Naive thymus-derived CD4-positive, alpha-beta T cell (primary cell): ENCODE measurements at regions not wholly inside any gene's neighbourhood (a gene's known extent, or its start where the extent isn't known, plus 50 kb on each side); places are given as distances from the start of the nearest gene placed in this dataset.

Experiments used
- ATAC-seq: fragments of 150-1000 bp; cut with Tn5 transposase; 2 replicates; pipeline ENCODE4 v1.10.0; 2021; ENCODE audit warnings: mild to moderate bottlenecking, moderate library complexity
- CTCF ChIA-PET: fragments of 350-600 bp; sonication (Branson Sonifier 250); formaldehyde crosslinking; loops from one replicate; lab custom pipeline; 2021; ENCODE audit warnings: antibody characterized with exemption; lab: Charles Lee
- POLR2A ChIA-PET: fragments of 350-600 bp; sonication (Branson Sonifier 250); formaldehyde crosslinking; loops from one replicate; lab custom pipeline; 2021; ENCODE audit warnings: antibody characterized with exemption, inconsistent platforms; lab: Charles Lee
- DNase-seq, 9 donors: peaks; one replicate each; pipeline versions ENCODE4 v3.0.0 to v3.0.0-alpha.2; 2020 to 2022; ENCODE audit warnings: mixed read lengths in 1 of 9
- H3K27ac ChIP-seq: one replicate; pipeline ENCODE4 v1.7.0; 2013; ENCODE audit warnings: mild to moderate bottlenecking, low read depth, low read length, moderate library complexity
- H3K27me3 ChIP-seq, 2 donors: one replicate each; pipeline ENCODE4 v1.7.0; 2013; ENCODE audit warnings: low read length in 2 of 2, mild to moderate bottlenecking in 2 of 2, moderate library complexity in 2 of 2; ENCODE audit not compliant: control insufficient read depth in 2 of 2, insufficient read depth in 2 of 2
- H3K36me3 ChIP-seq, 3 experiments: 1 replicate in 2 of 3; 2 replicates in 1 of 3; pipeline ENCODE4 v1.7.0; 2013; ENCODE audit warnings: low read length in 3 of 3, mild to moderate bottlenecking in 3 of 3, moderate library complexity in 1 of 3; ENCODE audit not compliant: insufficient read depth in 3 of 3, control insufficient read depth in 2 of 3
- H3K4me1 ChIP-seq, 2 donors: one replicate each; pipeline ENCODE4 v1.7.0; 2013; ENCODE audit warnings: low read length in 2 of 2, mild to moderate bottlenecking in 2 of 2, moderate library complexity in 1 of 2; ENCODE audit not compliant: control insufficient read depth in 2 of 2, insufficient read depth in 2 of 2
- H3K4me3 ChIP-seq: 2 replicates; pipeline ENCODE4 v1.7.0; 2013; ENCODE audit warnings: mild to moderate bottlenecking, low read length
- H3K9me3 ChIP-seq, 3 experiments: 1 replicate in 2 of 3; 2 replicates in 1 of 3; pipeline ENCODE4 v1.7.0; 2013; ENCODE audit warnings: low read length in 3 of 3; ENCODE audit not compliant: control insufficient read depth in 2 of 3
- H3K27ac Mint-ChIP-seq, 9 donors: one replicate each; pipeline ENCODE4 v1.8.0; 2020 to 2022; ENCODE audit warnings: mixed read lengths in 9 of 9, mild to moderate bottlenecking in 8 of 9, moderate library complexity in 5 of 9, inconsistent platforms in 2 of 9
- H3K27me3 Mint-ChIP-seq, 5 donors: one replicate each; pipeline ENCODE4 v1.8.0; 2021 to 2022; ENCODE audit warnings: mixed read lengths in 5 of 5, mild to moderate bottlenecking in 1 of 5
- H3K36me3 Mint-ChIP-seq, 5 donors: one replicate each; pipeline ENCODE4 v1.8.0; 2020 to 2022; ENCODE audit warnings: mixed read lengths in 5 of 5, mild to moderate bottlenecking in 3 of 5, inconsistent platforms in 1 of 5
- H3K4me1 Mint-ChIP-seq, 7 donors: one replicate each; pipeline ENCODE4 v1.8.0; 2020 to 2022; ENCODE audit warnings: mixed read lengths in 7 of 7, mild to moderate bottlenecking in 3 of 7, inconsistent platforms in 1 of 7
- H3K4me3 Mint-ChIP-seq, 10 donors: one replicate each; pipeline ENCODE4 v1.8.0; 2020 to 2022; ENCODE audit warnings: mild to moderate bottlenecking in 10 of 10, mixed read lengths in 10 of 10, moderate library complexity in 6 of 10, inconsistent platforms in 2 of 10
- H3K9me3 Mint-ChIP-seq, 11 donors: one replicate each; pipeline ENCODE4 v1.8.0; 2020 to 2022; ENCODE audit warnings: mixed read lengths in 11 of 11, mild to moderate bottlenecking in 4 of 11, inconsistent platforms in 1 of 11, moderate library complexity in 1 of 11
- intact Hi-C, 2 donors: fragments of 100-400 bp; cut with micrococcal nuclease; formaldehyde crosslinking; loops; one replicate each; pipeline ENCODE4 v1.15.1; 2023

- POLR2A ChIA-PET, result no interaction called here
- Mint-ChIP-seq H3K4me1 (no peaks in the 10 kb centered on the region), H3K4me3 (no peak overlapping the region), H3K27ac (no peak overlapping the region), H3K9me3 (peaks cover 0 to 21% (median 4%) of the 10 kb centered on the region in 11 donors), H3K36me3 (no peaks in the 10 kb centered on the region), H3K27me3 (peaks cover 0 to 4% (median 0%) of the 10 kb centered on the region in 5 donors)
- Histone ChIP-seq H3K36me3 (no peaks in the 10 kb centered on the region), H3K4me1 (no peaks in the 10 kb centered on the region), H3K27me3 (no peaks in the 10 kb centered on the region), H3K27ac (no peak overlapping the region), H3K9me3 (no peaks in the 10 kb centered on the region), H3K4me3 (no peak overlapping the region)
- ATAC-seq, result no peak
- CTCF ChIA-PET, result no interaction called here
- intact Hi-C loops, result no loop called here
- no peak for DNase-seq
Observed at GRCh38 chr6:24016286-24016685, 109.7 kb upstream of the NRSN1 start.

- no peaks in the 10 kb centered on the region for H3K4me1 Mint-ChIP-seq
- Histone ChIP-seq H3K4me1 (no peaks in the 10 kb centered on the region), H3K9me3 (no peaks in the 10 kb centered on the region), H3K27ac (no peak overlapping the region), H3K4me3 (no peak overlapping the region), H3K27me3 (no peaks in the 10 kb centered on the region), H3K36me3 (no peaks in the 10 kb centered on the region)
- POLR2A ChIA-PET, result interaction anchor here (0.6 kb wide), 1 partner anchor 1619 kb away, joined by 3 read pairs; no protein-coding TSS in a partner anchor
- no peak overlapping the region for H3K27ac Mint-ChIP-seq
- no peak overlapping the region for H3K4me3 Mint-ChIP-seq
- H3K36me3 Mint-ChIP-seq, result no peaks in the 10 kb centered on the region
- DNase-seq (no peak), ATAC-seq (no peak)
- H3K9me3 Mint-ChIP-seq, result peaks cover 0 to 21% (median 4%) of the 10 kb centered on the region in 11 donors
- CTCF ChIA-PET, result no interaction called here
- H3K27me3 Mint-ChIP-seq, result peaks cover 0 to 4% (median 0%) of the 10 kb centered on the region in 5 donors
- intact Hi-C loops, result no loop called here
Observed at GRCh38 chr6:24016857-24017256, 109.2 kb upstream of the NRSN1 start.

DNA sequence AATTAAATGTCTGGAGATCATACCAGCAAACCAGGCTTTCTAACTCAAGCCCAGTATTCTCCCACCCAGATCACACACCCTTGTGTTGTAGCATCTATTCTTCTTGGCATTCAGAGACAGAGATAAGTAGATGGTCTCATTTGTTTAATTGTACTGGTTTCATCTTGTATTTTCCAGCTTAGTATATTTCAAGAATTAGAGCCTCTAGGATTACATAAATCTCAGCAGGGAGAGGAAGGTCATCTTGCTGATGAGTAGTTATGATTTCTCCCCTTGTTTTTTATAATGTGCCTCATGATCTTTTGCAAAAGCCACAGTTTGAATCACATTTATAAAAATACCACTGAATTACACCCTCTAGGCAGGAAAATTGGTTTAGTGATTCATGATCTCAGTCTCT is 106.6 kb upstream of the NRSN1 start:
- Histone ChIP-seq H3K4me1 (no peaks in the 10 kb centered on the region), H3K36me3 (no peaks in the 10 kb centered on the region), H3K9me3 (no peaks in the 10 kb centered on the region), H3K27me3 (no peaks in the 10 kb centered on the region), H3K4me3 (no peak overlapping the region), H3K27ac (no peak overlapping the region)
- Mint-ChIP-seq H3K4me3 (no peak overlapping the region), H3K36me3 (no peaks in the 10 kb centered on the region), H3K27me3 (peaks cover 0 to 16% (median 5%) of the 10 kb centered on the region in 5 donors), H3K9me3 (peaks cover 0 to 9% (median 4%) of the 10 kb centered on the region in 11 donors), H3K4me1 (no peaks in the 10 kb centered on the region), H3K27ac (no peak overlapping the region)
- ChIA-PET CTCF (no interaction called here), POLR2A (no interaction called here)
- intact Hi-C loops, result no loop called here
- ATAC-seq, result no peak
- DNase-seq, result no peak

- peaks cover 0 to 16% (median 5%) of the 10 kb centered on the region in 5 donors for H3K27me3 Mint-ChIP-seq
- H3K4me1 Mint-ChIP-seq, result no peaks in the 10 kb centered on the region
- H3K36me3 ChIP-seq, result no peaks in the 10 kb centered on the region
- no peaks in the 10 kb centered on the region for H3K36me3 Mint-ChIP-seq
- no peaks in the 10 kb centered on the region for H3K4me1 ChIP-seq
- H3K27ac Mint-ChIP-seq, result no peak overlapping the region
- no peak overlapping the region for H3K4me3 Mint-ChIP-seq
- H3K9me3 Mint-ChIP-seq, result peaks cover 0 to 9% (median 4%) of the 10 kb centered on the region in 11 donors
- ATAC-seq, result no peak
- DNase-seq, result no peak
- H3K27ac ChIP-seq, result no peak overlapping the region
- POLR2A ChIA-PET, result no interaction called here
- H3K27me3 ChIP-seq, result no peaks in the 10 kb centered on the region
- CTCF ChIA-PET, result interaction anchor here (0.6 kb wide), 1 partner anchor 10 kb away, joined by 8 read pairs; no protein-coding TSS in a partner anchor
- intact Hi-C loops, result no loop called here
- H3K9me3 ChIP-seq, result no peaks in the 10 kb centered on the region
- H3K4me3 ChIP-seq, result no peak overlapping the region
Observed at GRCh38 chr6:24019830-24020229, 106.2 kb upstream of the NRSN1 start.

DNA sequence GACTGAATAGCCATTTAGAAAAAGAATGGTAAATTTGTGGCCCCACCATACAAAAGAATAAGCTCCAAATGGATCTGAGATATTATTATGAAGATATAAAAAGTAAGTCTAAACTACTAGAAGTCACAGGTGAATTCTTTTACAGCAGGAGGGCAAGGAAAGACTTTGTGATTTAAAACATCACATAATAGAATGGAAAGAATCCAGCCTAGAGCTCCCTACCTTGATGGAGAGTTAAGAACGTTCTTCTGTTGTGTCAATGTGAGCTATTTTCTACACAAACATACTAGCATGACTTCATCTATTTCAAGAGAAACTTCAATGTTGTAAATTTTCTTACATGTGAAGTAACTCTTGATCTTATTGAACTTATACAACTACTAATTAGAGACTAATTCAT is 100.0 kb upstream of the NRSN1 start:
- Mint-ChIP-seq H3K9me3 (peaks cover 0 to 24% (median 9%) of the 10 kb centered on the region in 11 donors), H3K27me3 (peaks cover 0 to 21% (median 5%) of the 10 kb centered on the region in 5 donors), H3K4me1 (no peaks in the 10 kb centered on the region), H3K4me3 (no peak overlapping the region), H3K27ac (no peak overlapping the region), H3K36me3 (no peaks in the 10 kb centered on the region)
- Histone ChIP-seq H3K36me3 (no peaks in the 10 kb centered on the region), H3K4me3 (no peak overlapping the region), H3K27me3 (no peaks in the 10 kb centered on the region), H3K9me3 (no peaks in the 10 kb centered on the region), H3K27ac (no peak overlapping the region), H3K4me1 (no peaks in the 10 kb centered on the region)
- intact Hi-C loops, result no loop called here
- ChIA-PET POLR2A (no interaction called here), CTCF (no interaction called here)
- no peak for ATAC-seq
- no peak for DNase-seq

DNA sequence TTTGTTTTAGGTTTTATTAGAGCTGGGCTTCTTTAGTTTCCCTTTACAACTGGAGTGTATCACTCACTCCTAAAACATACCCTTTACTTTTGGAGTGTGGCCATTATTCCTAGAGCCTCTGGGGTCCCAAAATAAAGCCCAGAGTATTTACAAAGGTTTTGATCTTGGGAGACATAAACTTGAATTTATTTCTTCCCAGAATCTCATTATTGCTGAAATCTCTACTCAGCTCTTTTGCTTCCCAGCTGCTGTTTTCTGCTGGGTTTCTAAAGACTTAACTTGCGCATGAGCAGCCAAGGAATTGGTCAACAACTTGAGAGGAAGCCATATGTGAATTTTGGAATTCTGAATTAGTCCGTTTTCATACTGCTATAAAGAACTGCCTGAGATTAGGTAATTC is 94.5 kb upstream of the NRSN1 start:
- no peak for DNase-seq
- no peaks in the 10 kb centered on the region for H3K4me1 ChIP-seq
- peaks cover 0 to 29% (median 12%) of the 10 kb centered on the region in 11 donors for H3K9me3 Mint-ChIP-seq
- intact Hi-C loops, result no loop called here
- H3K9me3 ChIP-seq, result no peaks in the 10 kb centered on the region
- no peak for ATAC-seq
- ChIA-PET CTCF (no interaction called here), POLR2A (no interaction called here)
- H3K4me3 ChIP-seq, result no peak overlapping the region
- no peaks in the 10 kb centered on the region for H3K36me3 ChIP-seq
- peaks cover 0 to 4% (median 0%) of the 10 kb centered on the region in 5 donors for H3K27me3 Mint-ChIP-seq
- no peak overlapping the region for H3K4me3 Mint-ChIP-seq
- H3K27me3 ChIP-seq, result no peaks in the 10 kb centered on the region
- H3K27ac Mint-ChIP-seq, result no peak overlapping the region
- no peak overlapping the region for H3K27ac ChIP-seq
- no peaks in the 10 kb centered on the region for H3K4me1 Mint-ChIP-seq
- H3K36me3 Mint-ChIP-seq, result no peaks in the 10 kb centered on the region

- ATAC-seq, result no peak
- H3K27me3 Mint-ChIP-seq, result no peaks in the 10 kb centered on the region
- CTCF ChIA-PET, result no interaction called here
- H3K9me3 Mint-ChIP-seq, result peaks cover under 1 to 34% (median 12%) of the 10 kb centered on the region in 11 donors
- no peak overlapping the region for H3K27ac Mint-ChIP-seq
- no peaks in the 10 kb centered on the region for H3K9me3 ChIP-seq
- DNase-seq, result no peak
- H3K4me3 Mint-ChIP-seq, result no peak overlapping the region
- no peaks in the 10 kb centered on the region for H3K4me1 Mint-ChIP-seq
- H3K36me3 Mint-ChIP-seq, result no peaks in the 10 kb centered on the region
- H3K27ac ChIP-seq, result no peak overlapping the region
- no peaks in the 10 kb centered on the region for H3K36me3 ChIP-seq
- H3K27me3 ChIP-seq, result no peaks in the 10 kb centered on the region
- POLR2A ChIA-PET, result no interaction called here
- intact Hi-C loops, result no loop called here
- no peak overlapping the region for H3K4me3 ChIP-seq
- H3K4me1 ChIP-seq, result no peaks in the 10 kb centered on the region
Observed at GRCh38 chr6:24032896-24033688, 92.9 kb upstream of the NRSN1 start.
